ENCODE measurements at regions not wholly inside any gene's neighbourhood (a gene's known extent, or its start where the extent isn't known, plus 50 kb on each side); places are given as distances from the start of the nearest gene placed in this dataset.

- TF ChIP-seq THAP9 (CRISPR knock-in tag; IDR thresholded peaks at IDR 0.05; ENCODE audit: borderline replicate concordance): no peak
- TF ChIP-seq POGK (CRISPR knock-in tag; conservative IDR thresholded peaks at IDR 0.05): 0 out of 2 replicates have a peak, but pooled peaks have one; percentile 40
- 0 out of 2 replicates have a peak, but pooled peaks have one; percentile 38 for TF ChIP-seq SPEN (CRISPR knock-in tag; IDR thresholded peaks at IDR 0.05; ENCODE audit: low read depth)
- peak; percentile 82; the same call in 1 of the 2 replicates for TF ChIP-seq ESRRA (CRISPR knock-in tag; IDR thresholded peaks at IDR 0.05; ENCODE audit: low read depth)
- peak; percentile 51 for TF ChIP-seq TEAD3 (CRISPR knock-in tag; optimal IDR thresholded peaks at IDR 0.05; ENCODE audit: borderline replicate concordance)
- peak; percentile 61; the same call in 1 of the 2 replicates for TF ChIP-seq ZNF782 (CRISPR knock-in tag; IDR thresholded peaks at IDR 0.05; ENCODE audit: borderline replicate concordance)
- no peak for TF ChIP-seq ZNF432 (CRISPR knock-in tag; IDR thresholded peaks at IDR 0.05; ENCODE audit: borderline replicate concordance)
- TF ChIP-seq ZNF788 (CRISPR knock-in tag; IDR thresholded peaks at IDR 0.05; ENCODE audit: borderline replicate concordance): peak; percentile 52; the same call in 1 of the 2 replicates
- TF ChIP-seq ATF5 (CRISPR knock-in tag; IDR thresholded peaks at IDR 0.05; ENCODE audit: low read depth): no peak
- TF ChIP-seq SSRP1 (CRISPR knock-in tag; IDR thresholded peaks at IDR 0.05): no peak
- TF ChIP-seq ATF7 (IDR thresholded peaks at IDR 0.05): no peak
- TF ChIP-seq ATF7 (CRISPR knock-in tag; IDR thresholded peaks at IDR 0.05): no peak
- TF ChIP-seq RXRB (CRISPR knock-in tag; IDR thresholded peaks at IDR 0.05; ENCODE audit: borderline replicate concordance): peak; percentile 44; the same call in 1 of the 2 replicates
- TF ChIP-seq CBFB (CRISPR knock-in tag; IDR thresholded peaks at IDR 0.05): 0 out of 2 replicates have a peak, but pooled peaks have one; percentile 34
- TF ChIP-seq SMC3 (IDR thresholded peaks at IDR 0.05; ENCODE audit: low read length): peak; percentile 85
- TF ChIP-seq ELF3 (CRISPR knock-in tag; IDR thresholded peaks at IDR 0.05): peak; percentile 42; the same call in 1 of the 2 replicates
- peak; percentile 39 for TF ChIP-seq HNF4A (CRISPR knock-in tag; IDR thresholded peaks at IDR 0.05)
- peak; percentile 38; the same call in 1 of the 2 replicates for TF ChIP-seq THRA (CRISPR knock-in tag; IDR thresholded peaks at IDR 0.05; ENCODE audit: borderline replicate concordance)
- 0 out of 2 replicates have a peak, but pooled peaks have one; percentile 13 for TF ChIP-seq ZNF281 (CRISPR knock-in tag; IDR thresholded peaks at IDR 0.05; ENCODE audit: borderline replicate concordance)
These were observed 108.8 kb downstream of the KLF13 start (continued) for GRCh38 chr15:31435261-31435911.

All from HepG2 (cell line).